H1 (cell line): ENCODE measurements at regions not wholly inside any gene's neighbourhood (a gene's known extent, or its start where the extent isn't known, plus 50 kb on each side); places are given as distances from the start of the nearest gene placed in this dataset.

Experiments
- CBX5 ChIP-seq: fragments of 300-800, 300-1000 bp; sonication (generic); IDR thresholded peaks from 2 replicates; pipeline ENCODE4 v1.7.1; 2016; ENCODE audit warnings: antibody characterized with exemption, low read length, low read depth
- CTCF ChIP-seq, 3 experiments: IDR thresholded peaks; 1 replicate in 2 of 3; 2 replicates in 1 of 3; pipeline versions ENCODE4 v1.5.1 to v1.6.1; 2011; ENCODE audit warnings: low read length in 3 of 3, mild to moderate bottlenecking in 3 of 3, inconsistent platforms in 2 of 3, low read depth in 1 of 3, moderate library complexity in 1 of 3; ENCODE audit not compliant: insufficient read depth in 1 of 3; ENCODE audit errors: control extremely low read depth in 1 of 3
- EGR1 ChIP-seq: IDR thresholded peaks from 2 replicates; pipeline ENCODE4 v1.6.1; 2011; ENCODE audit warnings: low read depth, low read length, borderline replicate concordance
- GABPA ChIP-seq: IDR thresholded peaks from 2 replicates; pipeline ENCODE4 v1.6.1; 2011; ENCODE audit warnings: mild to moderate bottlenecking, low read length, moderate library complexity, borderline replicate concordance; ENCODE audit not compliant: insufficient read depth
- MAX ChIP-seq: IDR thresholded peaks from 2 replicates; pipeline ENCODE4 v1.6.1; 2012; ENCODE audit warnings: inconsistent platforms
- POLR2AphosphoS5 ChIP-seq: IDR thresholded peaks from 2 replicates; pipeline ENCODE4 v1.6.1; 2011; ENCODE audit warnings: low read depth, low read length
- SP1 ChIP-seq: IDR thresholded peaks from 2 replicates; pipeline ENCODE4 v1.6.1; 2011; ENCODE audit warnings: low read depth, low read length

DNA sequence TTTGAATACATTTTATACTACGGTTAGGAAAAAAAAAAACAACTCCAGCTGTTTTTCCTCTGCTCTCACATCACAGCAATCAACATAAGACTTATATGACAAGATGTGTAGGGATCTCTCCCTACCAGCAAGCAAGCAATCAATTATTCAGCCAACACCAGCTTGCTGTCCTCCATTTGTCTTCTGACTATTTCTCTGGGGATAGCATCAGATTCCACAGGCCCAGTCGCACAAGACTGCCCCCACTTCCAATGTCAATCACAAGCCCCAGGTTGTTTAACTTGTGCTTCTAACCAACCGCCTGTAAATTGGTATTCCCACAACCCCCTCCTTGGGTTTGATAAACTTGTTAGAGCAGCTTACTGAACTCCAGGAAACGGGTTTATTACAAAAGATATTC, 873.1 kb upstream of the TMPRSS15 start:
- TF ChIP-seq CBX5 (no peak), GABPA (no peak), POLR2AphosphoS5 (no peak), EGR1 (no peak), SP1 (no peak), CTCF (IDR thresholded peaks at IDR 0.05; ENCODE audit: control extremely low read depth in 1 of 3, insufficient read depth in 1 of 3, low read depth in 1 of 3, low read length in 3 of 3) (no peak), MAX (no peak)
